Keratinocyte (primary cell): ENCODE measurements at regions not wholly inside any gene's neighbourhood (a gene's known extent, or its start where the extent isn't known, plus 50 kb on each side); places are given as distances from the start of the nearest gene placed in this dataset.
"Not testable (repeated sequence)": the region's sequence is repeated elsewhere in the genome, so short reads cannot be mapped to it uniquely, and the experiment has no call there.

Experiments used
- CTCF ChIP-seq, 3 experiments: IDR thresholded peaks in 1 of 3; conservative IDR thresholded peaks in 1 of 3; optimal IDR thresholded peaks in 1 of 3; 2 replicates in 2 of 3; 3 replicates in 1 of 3; pipeline versions ENCODE3 to v1.5.1; 2011; ENCODE audit warnings: low read length in 3 of 3, mild to moderate bottlenecking in 3 of 3, moderate library complexity in 2 of 3, control low read depth in 1 of 3, inconsistent platforms in 1 of 3; ENCODE audit not compliant: insufficient read depth in 2 of 3; ENCODE audit errors: extremely low read depth in 1 of 3
- EZH2 ChIP-seq: IDR thresholded peaks from one replicate; pipeline ENCODE4 v1.6.1; 2012; ENCODE audit warnings: inconsistent platforms, mild to moderate bottlenecking, low read length, moderate library complexity

DNA sequence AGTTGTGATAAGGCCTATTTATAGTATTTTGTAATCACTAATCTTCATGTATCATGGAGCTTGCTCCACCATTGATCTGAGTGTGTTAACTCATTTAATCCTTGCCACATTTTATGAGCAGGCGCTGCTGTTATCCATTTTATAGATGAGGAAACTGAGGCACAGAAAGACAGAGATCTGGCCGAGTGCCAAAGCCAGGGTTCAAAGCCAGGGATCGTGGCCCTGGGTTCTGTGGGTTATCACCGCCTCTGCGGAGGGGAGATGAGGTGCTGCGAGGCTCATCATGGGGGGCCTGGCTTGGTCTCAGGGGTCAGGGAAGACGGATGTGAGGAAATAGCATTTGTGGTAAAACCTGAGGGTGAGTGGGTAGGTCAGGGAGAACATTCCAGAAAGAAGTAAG, 193.9 kb downstream of the KLRB1 start:
- not testable (repeated sequence) for TF ChIP-seq EZH2; CTCF (optimal IDR thresholded peaks at IDR 0.05 in 1 of 3, IDR thresholded peaks at IDR 0.05 in 1 of 3, conservative IDR thresholded peaks at IDR 0.05 in 1 of 3; ENCODE audit: extremely low read depth in 1 of 3, insufficient read depth in 2 of 3, low read length in 3 of 3)
